ENCODE measurements at regions not wholly inside any gene's neighbourhood (a gene's known extent, or its start where the extent isn't known, plus 50 kb on each side); places are given as distances from the start of the nearest gene placed in this dataset.

GRCh38 chr19:30690525-30690924, 318.3 kb downstream of the ZNF536 start:
- H3K27ac Mint-ChIP-seq: no peak overlapping the region
- Histone ChIP-seq H3K27me3 (ENCODE audit: control insufficient read depth in 2 of 2, insufficient read depth in 2 of 2, low read length in 2 of 2) (peaks cover 14 to 45% of the 10 kb centered on the region in 2 donors), H3K4me3 (replicated peaks in 1 of 3; ENCODE audit: low read depth in 2 of 3, low read length in 3 of 3) (no peak overlapping the region), H3K79me2 (ENCODE audit: insufficient read depth, low read length) (no peaks in the 10 kb centered on the region), H4K20me1 (ENCODE audit: insufficient read depth, low read length) (no peaks in the 10 kb centered on the region), H3K36me3 (replicated peaks in 1 of 2; ENCODE audit: control insufficient read depth in 1 of 2, insufficient read depth in 2 of 2, low read length in 2 of 2) (no peaks in the 10 kb centered on the region), H3K27ac (ENCODE audit: low read depth in 1 of 2, low read length in 2 of 2) (no peak overlapping the region), H3K9ac (ENCODE audit: insufficient read depth, low read length, poor library complexity, severe bottlenecking) (no peak overlapping the region), H3K4me2 (replicated peaks; ENCODE audit: extremely low read depth, low read length, poor library complexity, severe bottlenecking) (no peak overlapping the region), H3K9me3 (replicated peaks in 1 of 2; ENCODE audit: control insufficient read depth in 1 of 2, insufficient read depth in 1 of 2, low read length in 2 of 2) (no peaks in the 10 kb centered on the region), H3K4me1 (ENCODE audit: control insufficient read depth in 1 of 2, insufficient read depth in 2 of 2, low read length in 2 of 2) (peaks cover 0 to 4% of the 10 kb centered on the region in 2 donors), H2AFZ (ENCODE audit: insufficient read depth, low read depth, low read length, poor library complexity, severe bottlenecking) (no peak overlapping the region)
- no peaks in the 10 kb centered on the region for H3K36me3 Mint-ChIP-seq
- H3K27me3 Mint-ChIP-seq (ENCODE audit: low read depth in 3 of 3): peaks cover 47 to 62% (median 59%) of the 10 kb centered on the region in 3 donors
- 94% methylated on average over 2 of the region's 4 CpGs for WGBS (ENCODE audit: insufficient coverage)
- intact Hi-C loops (cut with micrococcal nuclease): no loop called here
- DNase-seq: no peak
- peaks cover 0 to 2% (median 0%) of the 10 kb centered on the region in 7 donors for H3K9me3 Mint-ChIP-seq
- H3K4me3 Mint-ChIP-seq: no peak overlapping the region
- TF ChIP-seq CTCF (IDR thresholded peaks at IDR 0.05): no peak
- H3K4me1 Mint-ChIP-seq: peaks cover 3% of the 10 kb centered on the region

GRCh38 chr19:30689474-30689873, 317.3 kb downstream of the ZNF536 start:
- H2AFZ ChIP-seq (ENCODE audit: insufficient read depth, low read depth, low read length, poor library complexity, severe bottlenecking): no peak overlapping the region
- Mint-ChIP-seq H3K36me3 (no peaks in the 10 kb centered on the region), H3K27ac (no peak overlapping the region), H3K4me3 (peak overlapping the region in 1 of 2 donors; percentile 8), H3K27me3 (ENCODE audit: low read depth in 3 of 3) (peaks cover 41 to 62% (median 59%) of the 10 kb centered on the region in 3 donors), H3K9me3 (peaks cover 0 to 2% (median 0%) of the 10 kb centered on the region in 7 donors), H3K4me1 (peaks cover 3% of the 10 kb centered on the region)
- H3K27ac ChIP-seq (ENCODE audit: low read depth in 1 of 2, low read length in 2 of 2): no peak overlapping the region
- no peaks in the 10 kb centered on the region for H3K79me2 ChIP-seq (ENCODE audit: insufficient read depth, low read length)
- H3K9ac ChIP-seq (ENCODE audit: insufficient read depth, low read length, poor library complexity, severe bottlenecking): no peak overlapping the region
- no peak for TF ChIP-seq CTCF (IDR thresholded peaks at IDR 0.05)
- no peaks in the 10 kb centered on the region for H3K9me3 ChIP-seq (replicated peaks in 1 of 2; ENCODE audit: control insufficient read depth in 1 of 2, insufficient read depth in 1 of 2, low read length in 2 of 2)
- no peaks in the 10 kb centered on the region for H4K20me1 ChIP-seq (ENCODE audit: insufficient read depth, low read length)
- no peak overlapping the region for H3K4me3 ChIP-seq (replicated peaks in 1 of 3; ENCODE audit: low read depth in 2 of 3, low read length in 3 of 3)
- intact Hi-C loops (cut with micrococcal nuclease): no loop called here
- peaks cover 14 to 45% of the 10 kb centered on the region in 2 donors for H3K27me3 ChIP-seq (ENCODE audit: control insufficient read depth in 2 of 2, insufficient read depth in 2 of 2, low read length in 2 of 2)
- no peaks in the 10 kb centered on the region for H3K36me3 ChIP-seq (replicated peaks in 1 of 2; ENCODE audit: control insufficient read depth in 1 of 2, insufficient read depth in 2 of 2, low read length in 2 of 2)
- WGBS (ENCODE audit: insufficient coverage): 97% methylated on average over 3 of the region's 4 CpGs
- H3K4me2 ChIP-seq (replicated peaks; ENCODE audit: extremely low read depth, low read length, poor library complexity, severe bottlenecking): no peak overlapping the region
- H3K4me1 ChIP-seq (ENCODE audit: control insufficient read depth in 1 of 2, insufficient read depth in 2 of 2, low read length in 2 of 2): peaks cover 0 to 4% of the 10 kb centered on the region in 2 donors
- no peak for DNase-seq
